ENCODE measurements at regions not wholly inside any gene's neighbourhood (a gene's known extent, or its start where the extent isn't known, plus 50 kb on each side); places are given as distances from the start of the nearest gene placed in this dataset.

DNA sequence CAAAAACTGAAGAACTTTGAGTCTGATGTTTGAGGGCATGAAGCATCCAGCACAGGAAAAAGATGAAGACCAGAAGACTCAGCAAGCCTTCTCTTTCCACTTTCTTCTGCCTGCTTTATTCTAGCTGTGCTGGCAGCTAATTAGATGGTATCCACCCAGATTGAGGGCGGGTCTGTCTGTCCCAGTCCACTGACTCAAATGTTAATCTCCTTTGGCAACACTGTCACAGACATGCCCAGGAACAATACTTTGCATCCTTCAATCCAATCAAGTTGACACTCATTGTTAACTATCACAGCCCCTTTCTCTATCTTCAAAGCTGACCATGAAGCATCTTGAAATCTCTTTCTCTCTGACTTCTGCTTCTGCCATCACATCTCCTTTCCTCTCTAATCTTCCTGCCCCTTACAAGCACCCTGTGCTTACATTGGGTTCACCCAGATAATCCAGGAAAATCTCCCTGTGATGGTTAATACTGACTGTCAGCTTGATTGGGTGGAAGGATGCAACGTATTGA is 115.9 kb upstream of the CDH13 start:
- TF ChIP-seq, protein P1, sequence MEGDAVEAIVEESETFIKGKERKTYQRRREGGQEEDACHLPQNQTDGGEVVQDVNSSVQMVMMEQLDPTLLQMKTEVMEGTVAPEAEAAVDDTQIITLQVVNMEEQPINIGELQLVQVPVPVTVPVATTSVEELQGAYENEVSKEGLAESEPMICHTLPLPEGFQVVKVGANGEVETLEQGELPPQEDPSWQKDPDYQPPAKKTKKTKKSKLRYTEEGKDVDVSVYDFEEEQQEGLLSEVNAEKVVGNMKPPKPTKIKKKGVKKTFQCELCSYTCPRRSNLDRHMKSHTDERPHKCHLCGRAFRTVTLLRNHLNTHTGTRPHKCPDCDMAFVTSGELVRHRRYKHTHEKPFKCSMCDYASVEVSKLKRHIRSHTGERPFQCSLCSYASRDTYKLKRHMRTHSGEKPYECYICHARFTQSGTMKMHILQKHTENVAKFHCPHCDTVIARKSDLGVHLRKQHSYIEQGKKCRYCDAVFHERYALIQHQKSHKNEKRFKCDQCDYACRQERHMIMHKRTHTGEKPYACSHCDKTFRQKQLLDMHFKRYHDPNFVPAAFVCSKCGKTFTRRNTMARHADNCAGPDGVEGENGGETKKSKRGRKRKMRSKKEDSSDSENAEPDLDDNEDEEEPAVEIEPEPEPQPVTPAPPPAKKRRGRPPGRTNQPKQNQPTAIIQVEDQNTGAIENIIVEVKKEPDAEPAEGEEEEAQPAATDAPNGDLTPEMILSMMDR (IDR thresholded peaks at IDR 0.05) = no peak
- TF ChIP-seq POLR2A (IDR thresholded peaks at IDR 0.05) (no peak), POLR2AphosphoS5 (IDR thresholded peaks at IDR 0.05) (no peak)

Measured in upper lobe of left lung (tissue), 4 donors.